SHP77 (cell line): ENCODE measurements at regions not wholly inside any gene's neighbourhood (a gene's known extent, or its start where the extent isn't known, plus 50 kb on each side); places are given as distances from the start of the nearest gene placed in this dataset.

Source experiments
- DNase-seq, 2 experiments: peaks; one replicate each; lab custom pipeline; 2025; lab: John Stamatoyannopoulos, UW

GRCh38 chr18:57202881-57203280 is 56.0 kb downstream of the BOD1L2 start:
- no peak for DNase-seq

- no peak for DNase-seq
Measured at GRCh38 chr18:57205641-57206040, 58.8 kb downstream of the BOD1L2 start.

GRCh38 chr18:57207124-57207916 is 60.4 kb downstream of the BOD1L2 start:
- no peak for DNase-seq

GRCh38 chr18:57208047-57208446 is 61.2 kb downstream of the BOD1L2 start:
- no peak for DNase-seq

- DNase-seq = peak in 1 of 2 experiments; percentile 20
Measured at GRCh38 chr18:57209713-57210106, 62.8 kb downstream of the BOD1L2 start.

- peak; percentile 28 to 69 for DNase-seq
Measured at GRCh38 chr18:57210107-57210715, 63.3 kb downstream of the BOD1L2 start.

- DNase-seq = no peak
Measured at GRCh38 chr18:57210716-57211411, 64.0 kb downstream of the BOD1L2 start.

GRCh38 chr18:57211412-57211750 is 64.5 kb downstream of the BOD1L2 start:
- DNase-seq = no peak

GRCh38 chr18:57211776-57212175 is 64.9 kb downstream of the BOD1L2 start:
- no peak for DNase-seq

- DNase-seq = no peak
Measured at GRCh38 chr18:57212678-57213077, 65.8 kb downstream of the BOD1L2 start.

- no peak for DNase-seq
Measured at GRCh38 chr18:57214976-57215375, 68.1 kb downstream of the BOD1L2 start.

- DNase-seq = no peak
Measured at GRCh38 chr18:57218281-57218680, 71.4 kb downstream of the BOD1L2 start.

- no peak for DNase-seq
Measured at GRCh38 chr18:57219964-57220363, 73.1 kb downstream of the BOD1L2 start.

GRCh38 chr18:57220480-57220879 is 73.6 kb downstream of the BOD1L2 start:
- DNase-seq = no peak

GRCh38 chr18:57220930-57221483 is 74.1 kb downstream of the BOD1L2 start:
- DNase-seq = no peak

- DNase-seq = no peak
Measured at GRCh38 chr18:57223144-57223870, 76.4 kb downstream of the BOD1L2 start.

GRCh38 chr18:57230861-57231585 is 84.1 kb downstream of the BOD1L2 start:
- no peak for DNase-seq

GRCh38 chr18:57231864-57232263 is 85.0 kb downstream of the BOD1L2 start:
- DNase-seq = no peak

GRCh38 chr18:57234346-57234745 is 87.5 kb downstream of the BOD1L2 start:
- DNase-seq = no peak

GRCh38 chr18:57241869-57242268 is 95.0 kb downstream of the BOD1L2 start:
- no peak for DNase-seq

- DNase-seq = no peak
Measured at GRCh38 chr18:57242285-57242684, 95.4 kb downstream of the BOD1L2 start.
